ENCODE measurements at regions not wholly inside any gene's neighbourhood (a gene's known extent, or its start where the extent isn't known, plus 50 kb on each side); places are given as distances from the start of the nearest gene placed in this dataset.

DNA sequence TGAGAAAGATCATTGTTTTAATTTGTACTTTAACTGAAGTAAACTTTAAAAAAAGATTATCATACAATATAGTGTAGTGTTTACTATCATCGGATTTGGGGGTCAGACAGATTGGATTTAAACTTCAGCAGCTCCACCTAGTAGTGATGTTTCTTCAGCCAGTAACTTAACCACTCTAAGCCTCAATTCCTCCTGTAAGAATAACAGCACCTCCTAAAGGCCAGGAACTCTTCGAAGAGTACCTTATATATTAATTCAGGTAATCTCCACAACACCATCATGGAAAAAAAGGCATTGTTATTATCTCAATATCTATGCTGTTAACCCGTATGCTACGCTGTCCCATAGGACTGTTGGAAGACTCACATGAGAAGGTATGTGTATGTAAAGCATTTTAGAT lies 69.0 kb upstream of the DLGAP1 start:
- Histone ChIP-seq H3K27ac (ENCODE audit: low read length) (no peak overlapping the region), H2AFZ (ENCODE audit: low read depth, low read length) (no peak overlapping the region), H3K36me3 (ENCODE audit: insufficient read depth, low read length) (no peaks in the 10 kb centered on the region), H3K79me2 (replicated peaks; ENCODE audit: insufficient read depth, low read length) (no peaks in the 10 kb centered on the region), H4K20me1 (ENCODE audit: insufficient read depth) (no peaks in the 10 kb centered on the region), H3K4me3 (ENCODE audit: low read length) (no peak overlapping the region), H3K9me2 (ENCODE audit: insufficient read depth, low read length) (no peaks in the 10 kb centered on the region), H3K9me3 (ENCODE audit: low read length) (no peaks in the 10 kb centered on the region), H3K4me2 (ENCODE audit: low read length) (no peak overlapping the region), H3K27me3 (ENCODE audit: insufficient read depth, low read depth, low read length) (no peaks in the 10 kb centered on the region), H3K9ac (ENCODE audit: low read length) (no peak overlapping the region), H3F3A (ENCODE audit: insufficient read depth, low read length, poor library complexity, severe bottlenecking) (no peaks in the 10 kb centered on the region)
- TF ChIP-seq, protein P1, sequence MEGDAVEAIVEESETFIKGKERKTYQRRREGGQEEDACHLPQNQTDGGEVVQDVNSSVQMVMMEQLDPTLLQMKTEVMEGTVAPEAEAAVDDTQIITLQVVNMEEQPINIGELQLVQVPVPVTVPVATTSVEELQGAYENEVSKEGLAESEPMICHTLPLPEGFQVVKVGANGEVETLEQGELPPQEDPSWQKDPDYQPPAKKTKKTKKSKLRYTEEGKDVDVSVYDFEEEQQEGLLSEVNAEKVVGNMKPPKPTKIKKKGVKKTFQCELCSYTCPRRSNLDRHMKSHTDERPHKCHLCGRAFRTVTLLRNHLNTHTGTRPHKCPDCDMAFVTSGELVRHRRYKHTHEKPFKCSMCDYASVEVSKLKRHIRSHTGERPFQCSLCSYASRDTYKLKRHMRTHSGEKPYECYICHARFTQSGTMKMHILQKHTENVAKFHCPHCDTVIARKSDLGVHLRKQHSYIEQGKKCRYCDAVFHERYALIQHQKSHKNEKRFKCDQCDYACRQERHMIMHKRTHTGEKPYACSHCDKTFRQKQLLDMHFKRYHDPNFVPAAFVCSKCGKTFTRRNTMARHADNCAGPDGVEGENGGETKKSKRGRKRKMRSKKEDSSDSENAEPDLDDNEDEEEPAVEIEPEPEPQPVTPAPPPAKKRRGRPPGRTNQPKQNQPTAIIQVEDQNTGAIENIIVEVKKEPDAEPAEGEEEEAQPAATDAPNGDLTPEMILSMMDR (IDR thresholded peaks at IDR 0.05; ENCODE audit: poor library complexity, severe bottlenecking) = no peak
- TF ChIP-seq MXI1 (conservative IDR thresholded peaks at IDR 0.05; ENCODE audit: poor library complexity, severe bottlenecking) = no peak
- TF ChIP-seq, protein P2, sequence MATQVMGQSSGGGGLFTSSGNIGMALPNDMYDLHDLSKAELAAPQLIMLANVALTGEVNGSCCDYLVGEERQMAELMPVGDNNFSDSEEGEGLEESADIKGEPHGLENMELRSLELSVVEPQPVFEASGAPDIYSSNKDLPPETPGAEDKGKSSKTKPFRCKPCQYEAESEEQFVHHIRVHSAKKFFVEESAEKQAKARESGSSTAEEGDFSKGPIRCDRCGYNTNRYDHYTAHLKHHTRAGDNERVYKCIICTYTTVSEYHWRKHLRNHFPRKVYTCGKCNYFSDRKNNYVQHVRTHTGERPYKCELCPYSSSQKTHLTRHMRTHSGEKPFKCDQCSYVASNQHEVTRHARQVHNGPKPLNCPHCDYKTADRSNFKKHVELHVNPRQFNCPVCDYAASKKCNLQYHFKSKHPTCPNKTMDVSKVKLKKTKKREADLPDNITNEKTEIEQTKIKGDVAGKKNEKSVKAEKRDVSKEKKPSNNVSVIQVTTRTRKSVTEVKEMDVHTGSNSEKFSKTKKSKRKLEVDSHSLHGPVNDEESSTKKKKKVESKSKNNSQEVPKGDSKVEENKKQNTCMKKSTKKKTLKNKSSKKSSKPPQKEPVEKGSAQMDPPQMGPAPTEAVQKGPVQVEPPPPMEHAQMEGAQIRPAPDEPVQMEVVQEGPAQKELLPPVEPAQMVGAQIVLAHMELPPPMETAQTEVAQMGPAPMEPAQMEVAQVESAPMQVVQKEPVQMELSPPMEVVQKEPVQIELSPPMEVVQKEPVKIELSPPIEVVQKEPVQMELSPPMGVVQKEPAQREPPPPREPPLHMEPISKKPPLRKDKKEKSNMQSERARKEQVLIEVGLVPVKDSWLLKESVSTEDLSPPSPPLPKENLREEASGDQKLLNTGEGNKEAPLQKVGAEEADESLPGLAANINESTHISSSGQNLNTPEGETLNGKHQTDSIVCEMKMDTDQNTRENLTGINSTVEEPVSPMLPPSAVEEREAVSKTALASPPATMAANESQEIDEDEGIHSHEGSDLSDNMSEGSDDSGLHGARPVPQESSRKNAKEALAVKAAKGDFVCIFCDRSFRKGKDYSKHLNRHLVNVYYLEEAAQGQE (IDR thresholded peaks at IDR 0.05; ENCODE audit: borderline replicate concordance) = no peak

DNA sequence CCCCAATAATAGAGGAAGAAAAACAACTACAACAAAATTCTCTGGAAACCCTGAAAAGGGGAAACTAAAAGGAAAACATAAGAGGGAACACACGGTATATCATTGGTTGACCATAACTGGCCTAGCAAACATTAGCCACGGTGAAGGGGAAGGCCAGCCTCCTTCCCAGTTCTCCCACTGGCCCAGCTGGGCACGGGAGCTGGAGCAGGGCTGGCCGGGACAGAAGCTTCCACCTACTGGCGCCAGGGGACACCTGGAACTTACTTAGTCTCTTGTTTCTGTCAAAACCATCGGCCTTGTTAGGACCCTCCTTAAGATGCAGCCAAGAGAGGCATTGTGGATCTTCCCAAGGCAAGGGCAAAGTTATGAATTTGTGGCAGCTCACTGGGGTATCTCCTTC lies 56.1 kb upstream of the DLGAP1 start:
- H3K4me3 ChIP-seq (ENCODE audit: low read length) = no peak overlapping the region
- H3K27me3 ChIP-seq (ENCODE audit: insufficient read depth, low read depth, low read length) = no peaks in the 10 kb centered on the region
- H3K9ac ChIP-seq (ENCODE audit: low read length) = no peak overlapping the region
- no peaks in the 10 kb centered on the region for H3K79me2 ChIP-seq (replicated peaks; ENCODE audit: insufficient read depth, low read length)
- H3K9me2 ChIP-seq (ENCODE audit: insufficient read depth, low read length) = no peaks in the 10 kb centered on the region
- no peaks in the 10 kb centered on the region for H4K20me1 ChIP-seq (ENCODE audit: insufficient read depth)
- H3K27ac ChIP-seq (ENCODE audit: low read length) = no peak overlapping the region
- H3K4me2 ChIP-seq (ENCODE audit: low read length) = no peak overlapping the region
- H3K36me3 ChIP-seq (ENCODE audit: insufficient read depth, low read length) = no peaks in the 10 kb centered on the region
- H3K9me3 ChIP-seq (ENCODE audit: low read length) = no peaks in the 10 kb centered on the region
- TF ChIP-seq, protein P2 (IDR thresholded peaks at IDR 0.05; ENCODE audit: borderline replicate concordance) = no peak
- TF ChIP-seq EP300 (conservative IDR thresholded peaks at IDR 0.05; ENCODE audit: poor library complexity, severe bottlenecking) (no peak), MXI1 (conservative IDR thresholded peaks at IDR 0.05; ENCODE audit: poor library complexity, severe bottlenecking) (no peak), TAF1 (IDR thresholded peaks at IDR 0.05; ENCODE audit: low read depth) (no peak), RAD21 (conservative IDR thresholded peaks at IDR 0.05) (no peak), EZH2 (IDR thresholded peaks at IDR 0.05; ENCODE audit: borderline replicate concordance, insufficient read depth, low read length, poor library complexity, severe bottlenecking) (no peak), POLR2AphosphoS5 (IDR thresholded peaks at IDR 0.05) (no peak), SMC3 (conservative IDR thresholded peaks at IDR 0.05; ENCODE audit: poor library complexity) (no peak)
- TF ChIP-seq, protein P1 (IDR thresholded peaks at IDR 0.05; ENCODE audit: poor library complexity, severe bottlenecking) = no peak
- no peak overlapping the region for H2AFZ ChIP-seq (ENCODE audit: low read depth, low read length)
- no peaks in the 10 kb centered on the region for H3F3A ChIP-seq (ENCODE audit: insufficient read depth, low read length, poor library complexity, severe bottlenecking)

All from neural cell (in vitro differentiated cells).